ENCODE measurements at regions not wholly inside any gene's neighbourhood (a gene's known extent, or its start where the extent isn't known, plus 50 kb on each side); places are given as distances from the start of the nearest gene placed in this dataset.

DNA sequence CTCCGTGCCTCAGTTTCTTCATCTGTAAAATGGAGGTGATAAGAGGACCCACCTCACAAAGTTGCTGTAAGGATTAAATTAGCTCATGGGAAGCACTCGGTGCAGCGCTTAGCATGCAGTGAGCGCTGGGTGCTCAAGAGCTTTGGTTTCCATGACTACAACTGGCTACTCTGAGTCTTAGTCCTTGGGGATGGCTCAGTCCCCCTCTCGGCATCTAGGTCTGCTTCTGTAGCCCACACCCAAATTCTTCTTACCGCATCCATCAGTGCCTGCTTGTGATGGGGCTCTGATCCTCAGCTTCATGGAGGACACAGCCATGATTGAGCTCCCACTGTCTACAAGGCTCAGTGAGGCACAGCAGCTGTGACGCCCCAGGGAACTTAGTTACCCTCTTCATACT is 159.0 kb downstream of the ACTL8 start:
- intact Hi-C loops (cut with micrococcal nuclease): no loop called here
- Mint-ChIP-seq H3K4me1 (ENCODE audit: low read depth) (no peaks in the 10 kb centered on the region), H3K4me3 (no peak overlapping the region), H3K9me3 (no peaks in the 10 kb centered on the region), H3K36me3 (ENCODE audit: low read depth) (no peaks in the 10 kb centered on the region), H3K27me3 (peaks cover 22% of the 10 kb centered on the region), H3K27ac (no peak overlapping the region)

DNA sequence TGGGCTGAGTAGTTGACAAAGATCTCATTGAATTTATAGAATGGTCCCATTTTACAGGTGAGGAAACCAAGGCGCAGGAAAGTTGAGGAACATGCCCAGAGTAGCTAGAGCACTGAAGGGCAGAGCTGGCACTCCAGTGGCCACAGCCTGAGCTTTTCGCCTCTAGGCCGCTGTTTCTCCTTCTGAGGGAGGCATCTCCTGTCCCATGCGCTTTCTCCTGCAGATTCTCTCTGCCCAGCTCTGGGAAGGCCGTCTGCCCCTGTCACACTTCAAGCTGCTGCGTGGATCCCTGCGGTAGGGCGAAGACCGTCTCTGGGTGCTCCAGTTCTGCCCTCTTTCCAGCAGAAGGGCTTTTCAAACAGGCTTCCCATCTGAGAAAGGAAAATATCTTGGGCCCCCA is 159.9 kb downstream of the ACTL8 start:
- H3K27ac Mint-ChIP-seq: no peak overlapping the region
- no peak overlapping the region for H3K4me3 Mint-ChIP-seq
- no peaks in the 10 kb centered on the region for H3K9me3 Mint-ChIP-seq
- no peaks in the 10 kb centered on the region for H3K4me1 Mint-ChIP-seq (ENCODE audit: low read depth)
- intact Hi-C loops (cut with micrococcal nuclease): no loop called here
- H3K27me3 Mint-ChIP-seq: peaks cover 18% of the 10 kb centered on the region
- no peaks in the 10 kb centered on the region for H3K36me3 Mint-ChIP-seq (ENCODE audit: low read depth)

DNA sequence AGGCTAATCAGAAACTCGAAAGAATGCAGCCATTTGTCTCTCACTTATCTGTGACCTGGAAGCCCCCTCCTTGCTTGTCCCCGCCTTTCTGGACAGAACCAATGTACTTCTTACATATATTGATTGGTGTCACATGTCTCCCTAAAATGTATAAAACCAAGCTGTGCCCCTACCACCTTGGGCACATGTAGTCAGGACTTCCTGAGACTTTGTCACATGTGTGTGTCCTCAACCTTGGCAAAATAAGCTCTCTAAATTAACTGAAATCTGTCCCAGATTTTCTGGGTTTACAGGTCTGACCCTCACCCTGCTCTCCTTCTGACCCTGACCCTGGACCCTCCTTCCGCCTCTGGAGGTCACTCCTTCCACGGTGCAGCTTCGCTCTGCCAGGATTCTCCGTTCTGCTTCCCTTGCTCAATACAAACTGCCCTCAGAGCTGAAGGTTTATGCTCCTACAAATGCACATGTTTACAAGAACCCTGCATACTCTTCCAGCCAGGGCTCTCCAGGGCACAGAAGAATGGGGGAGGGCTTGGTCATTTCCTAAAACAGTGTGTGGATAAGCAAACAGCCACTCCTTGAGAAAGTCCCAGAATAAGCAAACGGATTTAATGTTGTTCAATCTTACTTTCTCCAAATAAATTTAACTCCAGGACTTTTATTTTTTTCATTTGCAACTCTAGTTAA is 160.5 kb downstream of the ACTL8 start:
- Mint-ChIP-seq H3K9me3 (no peaks in the 10 kb centered on the region), H3K36me3 (ENCODE audit: low read depth) (no peaks in the 10 kb centered on the region), H3K27me3 (peaks cover 14% of the 10 kb centered on the region), H3K27ac (no peak overlapping the region), H3K4me3 (no peak overlapping the region), H3K4me1 (ENCODE audit: low read depth) (no peaks in the 10 kb centered on the region)
- intact Hi-C loops (cut with micrococcal nuclease): no loop called here

DNA sequence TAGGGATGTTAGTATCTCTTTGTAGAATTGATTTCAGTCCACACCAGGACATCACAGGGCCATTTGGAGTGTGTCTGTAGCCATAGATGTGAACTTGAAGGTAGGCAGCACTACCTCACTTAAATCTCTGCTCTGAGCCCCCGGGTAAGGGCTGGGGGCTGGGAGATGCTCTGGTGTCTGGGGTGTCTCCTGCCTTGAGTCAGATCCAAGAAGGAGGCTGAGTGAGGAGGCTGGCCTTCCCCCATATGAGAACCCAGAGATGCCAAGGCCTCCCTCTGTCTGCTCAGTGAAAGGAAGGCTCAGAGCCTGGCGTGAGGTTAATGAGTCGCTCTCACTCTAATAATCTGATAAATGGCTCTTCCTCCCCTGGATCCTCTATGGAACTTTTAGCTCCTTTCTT is 161.6 kb downstream of the ACTL8 start:
- no peaks in the 10 kb centered on the region for H3K4me1 Mint-ChIP-seq (ENCODE audit: low read depth)
- H3K27ac Mint-ChIP-seq: no peak overlapping the region
- no peaks in the 10 kb centered on the region for H3K9me3 Mint-ChIP-seq
- intact Hi-C loops (cut with micrococcal nuclease): no loop called here
- no peaks in the 10 kb centered on the region for H3K36me3 Mint-ChIP-seq (ENCODE audit: low read depth)
- H3K4me3 Mint-ChIP-seq: no peak overlapping the region
- peaks cover 14% of the 10 kb centered on the region for H3K27me3 Mint-ChIP-seq

DNA sequence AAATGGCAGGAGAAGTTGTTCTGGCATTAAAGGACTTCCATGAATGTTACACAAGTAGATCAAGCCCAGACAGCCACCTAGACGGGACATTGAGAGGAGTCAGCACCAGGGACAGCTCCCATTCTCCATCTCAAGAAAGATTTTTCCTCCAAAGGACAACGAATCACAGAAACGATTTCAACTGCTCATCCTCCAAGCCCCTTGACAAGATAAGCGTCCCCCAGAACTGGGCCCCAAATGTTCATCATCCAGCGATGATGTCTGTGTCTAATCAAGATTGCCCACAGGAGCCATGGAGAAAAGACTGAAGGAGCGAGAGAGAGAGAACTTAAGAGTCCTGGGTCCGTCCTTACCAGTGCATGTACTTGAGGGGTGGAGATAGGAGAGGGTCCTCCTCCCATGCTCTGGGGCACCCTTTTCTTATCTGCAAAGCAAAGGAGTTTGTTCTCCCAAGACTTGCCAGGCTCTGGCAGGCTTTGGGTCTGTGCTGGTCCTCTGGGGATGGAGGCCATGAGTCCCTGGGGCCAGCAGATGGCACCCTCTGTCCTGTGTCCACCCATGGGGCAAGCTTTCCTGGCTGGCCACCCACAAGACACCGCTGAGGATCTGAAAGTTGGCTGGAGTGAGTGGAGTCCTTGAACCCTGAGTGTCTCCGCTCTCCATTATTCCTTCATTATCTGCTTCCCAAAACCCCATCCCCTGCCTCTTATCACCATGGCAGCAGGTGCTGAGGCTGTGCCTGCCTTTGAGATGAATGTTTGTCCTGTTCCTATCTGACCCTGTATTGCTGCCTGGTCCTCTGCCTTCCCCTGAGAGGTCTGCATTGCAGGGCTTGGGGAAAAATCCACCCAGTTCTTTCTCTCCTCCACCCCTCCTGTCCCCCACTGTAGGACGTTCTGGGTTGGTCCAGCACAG is 164.6 kb downstream of the ACTL8 start:
- H3K4me3 Mint-ChIP-seq: no peak overlapping the region
- intact Hi-C loops (cut with micrococcal nuclease): no loop called here
- H3K4me1 Mint-ChIP-seq (ENCODE audit: low read depth): no peaks in the 10 kb centered on the region
- H3K27ac Mint-ChIP-seq: no peak overlapping the region
- no peaks in the 10 kb centered on the region for H3K36me3 Mint-ChIP-seq (ENCODE audit: low read depth)
- peaks cover 13% of the 10 kb centered on the region for H3K27me3 Mint-ChIP-seq
- H3K9me3 Mint-ChIP-seq: no peaks in the 10 kb centered on the region

DNA sequence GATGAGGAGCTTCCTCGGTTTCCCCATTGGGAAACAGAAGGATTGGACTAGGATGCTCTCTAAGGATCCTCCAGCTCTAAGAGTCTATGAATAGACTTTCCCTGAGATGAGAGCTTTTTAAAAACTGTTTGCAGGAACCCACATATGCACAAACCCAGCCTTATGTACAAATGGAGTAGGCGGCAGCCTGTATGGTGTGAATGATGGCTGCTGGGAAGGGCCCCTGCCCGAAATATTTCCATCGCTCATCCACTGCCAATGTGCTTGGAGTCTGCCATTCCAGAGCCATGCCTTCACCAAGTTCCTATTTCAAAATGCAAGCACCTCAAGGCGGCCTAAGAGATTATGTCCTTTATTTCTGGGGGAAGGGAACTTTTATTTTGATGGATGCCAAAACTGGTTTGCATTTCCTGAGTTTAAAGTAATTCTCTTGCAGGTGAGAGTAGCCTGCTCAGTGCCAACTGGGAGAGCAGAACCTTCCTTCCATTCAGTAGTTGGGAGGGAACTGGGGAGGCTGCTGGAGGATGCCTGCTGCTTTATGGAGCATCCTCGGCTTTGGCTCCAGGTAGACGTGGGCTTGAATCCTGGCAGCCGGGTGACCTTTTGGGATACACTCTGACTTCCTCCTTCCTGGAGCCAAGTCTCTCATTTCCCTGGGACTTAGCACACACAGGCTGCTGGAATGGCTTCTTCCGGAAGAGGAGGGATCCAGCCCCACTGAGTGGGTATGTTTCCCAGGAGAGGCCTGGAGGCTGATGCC is 165.9 kb downstream of the ACTL8 start:
- H3K4me3 Mint-ChIP-seq: no peak overlapping the region
- H3K4me1 Mint-ChIP-seq (ENCODE audit: low read depth): no peaks in the 10 kb centered on the region
- no peak overlapping the region for H3K27ac Mint-ChIP-seq
- intact Hi-C loops (cut with micrococcal nuclease): no loop called here
- H3K9me3 Mint-ChIP-seq: no peaks in the 10 kb centered on the region
- peaks cover 8% of the 10 kb centered on the region for H3K27me3 Mint-ChIP-seq
- no peaks in the 10 kb centered on the region for H3K36me3 Mint-ChIP-seq (ENCODE audit: low read depth)

DNA sequence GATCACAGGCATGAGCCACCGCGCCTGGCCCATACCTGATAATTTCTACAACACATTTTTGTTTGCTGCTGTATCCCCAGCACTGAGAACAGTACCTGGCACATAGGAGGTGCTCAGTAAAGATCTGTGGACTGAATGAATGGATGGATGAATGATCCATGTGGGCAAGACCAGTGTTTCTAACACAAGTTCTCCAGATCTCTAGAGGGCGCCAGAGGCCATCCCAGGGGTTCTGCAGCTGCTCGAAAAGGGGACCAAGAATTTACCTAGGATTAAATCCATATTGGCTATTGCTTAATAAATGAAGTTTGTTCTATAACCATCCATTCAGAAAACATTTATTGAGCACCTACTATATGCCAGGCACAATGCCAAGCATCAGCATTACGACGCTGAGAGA is 167.7 kb downstream of the ACTL8 start:
- Mint-ChIP-seq H3K36me3 (ENCODE audit: low read depth) (no peaks in the 10 kb centered on the region), H3K4me1 (ENCODE audit: low read depth) (no peaks in the 10 kb centered on the region), H3K27me3 (peaks cover 7% of the 10 kb centered on the region), H3K9me3 (no peaks in the 10 kb centered on the region), H3K27ac (no peak overlapping the region), H3K4me3 (no peak overlapping the region)
- intact Hi-C loops (cut with micrococcal nuclease): no loop called here

DNA sequence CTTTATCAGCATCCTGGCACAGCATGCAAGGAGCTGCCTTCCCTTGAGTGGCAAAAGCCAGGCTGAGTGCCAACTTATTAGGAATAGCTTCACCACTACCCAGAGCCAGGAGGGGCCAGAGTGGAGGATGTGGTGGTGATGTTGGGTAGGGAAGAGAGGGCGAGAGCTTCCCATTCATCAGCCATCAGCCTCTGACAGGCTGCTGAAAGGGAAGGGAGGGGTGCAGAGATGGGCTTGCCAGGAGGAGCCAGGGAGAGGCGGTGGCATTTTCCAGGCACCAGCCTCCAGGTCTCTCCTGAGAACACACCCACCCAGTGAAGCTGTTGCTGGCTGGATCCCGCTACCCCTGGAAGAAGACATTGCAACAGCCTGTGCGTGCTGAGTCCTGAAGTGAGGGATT is 168.5 kb downstream of the ACTL8 start:
- no peak overlapping the region for H3K27ac Mint-ChIP-seq
- H3K36me3 Mint-ChIP-seq (ENCODE audit: low read depth): no peaks in the 10 kb centered on the region
- no peak overlapping the region for H3K4me3 Mint-ChIP-seq
- H3K9me3 Mint-ChIP-seq: no peaks in the 10 kb centered on the region
- H3K27me3 Mint-ChIP-seq: peaks cover 8% of the 10 kb centered on the region
- intact Hi-C loops (cut with micrococcal nuclease): no loop called here
- H3K4me1 Mint-ChIP-seq (ENCODE audit: low read depth): no peaks in the 10 kb centered on the region

DNA sequence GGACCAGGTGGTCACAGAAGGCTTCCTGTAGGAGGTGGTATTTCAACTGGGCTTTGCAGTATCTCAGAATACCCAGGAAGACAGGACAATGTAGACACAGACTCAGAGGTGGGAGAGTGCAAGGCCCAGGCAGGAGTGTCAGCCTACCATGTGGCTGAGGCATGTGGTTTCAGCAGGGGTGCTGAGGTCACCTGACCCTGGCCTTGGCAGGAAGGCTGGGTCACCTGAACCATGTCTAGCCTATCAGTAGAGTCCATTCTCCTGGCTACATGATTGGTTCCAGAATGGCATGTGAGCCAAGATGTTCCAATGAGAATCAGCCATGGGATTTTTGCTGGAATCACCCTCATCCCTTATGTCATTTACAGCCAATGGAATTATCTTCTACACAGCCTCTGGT is 169.4 kb downstream of the ACTL8 start:
- Mint-ChIP-seq H3K36me3 (ENCODE audit: low read depth) (no peaks in the 10 kb centered on the region), H3K9me3 (no peaks in the 10 kb centered on the region), H3K27me3 (peaks cover 8% of the 10 kb centered on the region), H3K27ac (no peak overlapping the region), H3K4me3 (no peak overlapping the region), H3K4me1 (ENCODE audit: low read depth) (no peaks in the 10 kb centered on the region)
- intact Hi-C loops (cut with micrococcal nuclease): no loop called here

DNA sequence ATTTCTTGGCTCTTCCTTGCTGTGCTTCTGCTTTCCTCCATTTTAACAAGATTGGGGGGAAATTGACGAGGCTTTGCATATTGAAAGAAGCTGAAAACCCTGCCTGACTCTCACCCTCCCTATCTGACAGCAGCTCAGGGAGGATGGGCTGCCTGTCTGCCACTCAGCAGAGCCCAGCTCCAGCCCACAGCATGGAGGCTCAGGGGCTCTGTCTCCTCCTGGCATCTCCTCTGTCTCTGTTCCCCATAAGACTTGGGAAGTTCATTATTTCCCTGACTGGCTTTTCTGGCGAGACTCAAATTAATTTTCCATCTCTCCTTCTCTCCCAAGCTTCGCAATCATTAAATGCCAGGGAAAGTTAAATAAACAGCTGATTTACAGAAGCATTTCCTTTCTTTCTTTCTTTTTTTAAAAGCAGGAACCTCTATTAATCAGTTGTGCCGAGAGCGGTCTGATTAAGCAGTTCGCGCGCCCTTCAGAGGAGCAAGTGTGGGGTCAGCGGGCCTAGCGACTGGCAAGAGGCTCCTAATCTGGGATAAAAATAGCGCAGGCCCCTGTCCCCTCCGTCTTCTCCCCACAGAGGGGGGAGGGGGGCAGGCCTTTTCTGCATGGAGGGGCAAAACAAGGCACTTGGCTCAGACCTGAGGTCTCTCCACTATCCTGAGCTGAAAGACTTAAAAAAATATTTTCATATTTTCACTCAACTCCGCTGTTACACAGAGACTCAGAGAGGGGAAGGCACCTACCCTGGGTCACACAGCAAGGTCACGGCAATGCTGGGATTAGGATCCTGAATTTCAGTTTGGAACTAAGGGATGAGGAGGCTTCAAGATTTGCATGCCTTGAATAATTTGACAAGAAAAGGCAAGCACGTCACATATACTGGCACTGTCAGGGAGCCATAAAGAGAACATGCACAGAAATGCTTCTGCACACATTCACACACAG is 170.4 kb downstream of the ACTL8 start:
- Mint-ChIP-seq H3K9me3 (no peaks in the 10 kb centered on the region), H3K36me3 (ENCODE audit: low read depth) (no peaks in the 10 kb centered on the region), H3K4me3 (no peak overlapping the region), H3K27ac (no peak overlapping the region), H3K27me3 (peaks cover 7% of the 10 kb centered on the region), H3K4me1 (ENCODE audit: low read depth) (no peaks in the 10 kb centered on the region)
- intact Hi-C loops (cut with micrococcal nuclease): no loop called here

DNA sequence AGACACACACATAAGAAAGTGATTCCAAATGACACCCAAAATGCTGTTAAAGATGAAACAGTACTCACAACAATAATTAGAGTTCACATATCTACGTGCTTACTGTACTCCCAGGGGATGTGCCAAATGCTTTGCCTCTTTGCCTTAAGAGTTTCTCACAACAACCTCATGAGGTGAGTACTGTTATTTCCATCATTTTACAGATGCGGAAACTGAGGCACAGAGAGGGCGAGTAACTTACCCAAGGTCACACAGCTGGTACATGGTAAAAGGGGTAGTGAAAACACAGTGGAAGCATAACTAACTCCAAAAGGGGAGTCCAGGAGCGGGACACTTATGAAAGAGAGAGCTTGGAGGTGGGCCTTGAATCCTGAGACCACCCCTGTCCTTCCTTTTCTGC is 171.8 kb downstream of the ACTL8 start:
- Mint-ChIP-seq H3K27ac (no peak overlapping the region), H3K4me3 (no peak overlapping the region), H3K27me3 (peaks cover 7% of the 10 kb centered on the region), H3K4me1 (ENCODE audit: low read depth) (no peaks in the 10 kb centered on the region), H3K9me3 (no peaks in the 10 kb centered on the region), H3K36me3 (ENCODE audit: low read depth) (no peaks in the 10 kb centered on the region)
- intact Hi-C loops (cut with micrococcal nuclease): no loop called here

DNA sequence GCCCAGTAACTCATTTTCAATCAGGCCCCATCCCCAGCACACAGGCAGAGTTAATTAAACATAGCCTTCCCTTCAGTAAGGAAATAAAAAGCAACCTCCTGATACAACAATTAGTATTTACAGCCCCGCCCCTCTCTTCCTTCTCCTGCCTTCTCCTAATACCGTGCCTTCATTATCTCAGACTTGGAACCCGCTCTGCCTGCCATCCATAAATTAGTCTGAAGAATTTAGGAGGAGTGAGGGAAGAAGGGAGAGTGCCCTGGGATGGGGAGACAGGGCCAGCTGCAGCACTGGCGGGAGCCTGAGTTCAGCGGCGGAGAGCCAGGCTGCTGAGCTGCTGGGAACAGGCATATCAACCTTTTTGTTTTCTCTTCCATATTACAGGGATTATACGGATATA is 172.8 kb downstream of the ACTL8 start:
- H3K4me3 Mint-ChIP-seq: no peak overlapping the region
- H3K9me3 Mint-ChIP-seq: no peaks in the 10 kb centered on the region
- H3K27ac Mint-ChIP-seq: no peak overlapping the region
- no peaks in the 10 kb centered on the region for H3K4me1 Mint-ChIP-seq (ENCODE audit: low read depth)
- H3K36me3 Mint-ChIP-seq (ENCODE audit: low read depth): no peaks in the 10 kb centered on the region
- peaks cover 7% of the 10 kb centered on the region for H3K27me3 Mint-ChIP-seq
- intact Hi-C loops (cut with micrococcal nuclease): no loop called here

DNA sequence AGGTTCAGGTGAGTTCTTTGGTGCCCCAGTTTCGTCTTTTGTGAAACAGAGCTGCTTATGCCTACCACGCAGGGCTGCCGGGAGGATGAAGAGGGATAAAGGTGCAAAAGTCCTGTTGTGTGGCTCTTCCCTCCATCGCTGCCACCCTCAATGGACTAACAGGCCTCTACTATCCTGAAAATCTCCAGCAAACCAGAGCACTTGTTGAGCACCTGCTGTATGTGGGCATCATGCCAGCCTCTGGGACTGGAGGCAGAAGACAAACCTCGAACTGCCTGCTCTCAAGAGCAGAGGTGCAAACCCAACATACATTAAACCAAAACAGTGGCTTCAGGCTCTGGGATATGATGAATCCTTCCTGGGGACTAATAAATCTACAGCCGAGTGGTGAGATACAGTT is 174.1 kb downstream of the ACTL8 start:
- intact Hi-C loops (cut with micrococcal nuclease): no loop called here
- peaks cover 5% of the 10 kb centered on the region for H3K27me3 Mint-ChIP-seq

More for the DNA sequence above, 174.1 kb downstream of the ACTL8 start:
- H3K4me1 Mint-ChIP-seq (ENCODE audit: low read depth): no peaks in the 10 kb centered on the region
- H3K4me3 Mint-ChIP-seq: no peak overlapping the region
- H3K27ac Mint-ChIP-seq: no peak overlapping the region
- no peaks in the 10 kb centered on the region for H3K36me3 Mint-ChIP-seq (ENCODE audit: low read depth)
- no peaks in the 10 kb centered on the region for H3K9me3 Mint-ChIP-seq
